H9 (cell line): ENCODE measurements at regions not wholly inside any gene's neighbourhood (a gene's known extent, or its start where the extent isn't known, plus 50 kb on each side); places are given as distances from the start of the nearest gene placed in this dataset.

ENCODE experiments used
- DNase-seq: peaks from one replicate; pipeline ENCODE4 v3.0.0-alpha.2; 2017
- H2AFZ ChIP-seq: one replicate; pipeline ENCODE4 v1.6.1; 2013; ENCODE audit warnings: mild to moderate bottlenecking, low read length, control low read depth, moderate library complexity
- H2AK5ac ChIP-seq: 2 replicates; pipeline ENCODE4 v1.6.1; 2013; ENCODE audit warnings: low read length, control low read depth, mixed read lengths; ENCODE audit not compliant: insufficient read length
- H2BK120ac ChIP-seq: one replicate; pipeline ENCODE4 v1.6.1; 2013; ENCODE audit warnings: low read depth, mild to moderate bottlenecking, low read length, control low read depth, inconsistent platforms; ENCODE audit not compliant: poor library complexity, severe bottlenecking
- H2BK12ac ChIP-seq: 2 replicates; pipeline ENCODE4 v1.6.1; 2013; ENCODE audit warnings: low read length, control low read depth, mixed read lengths, low read depth; ENCODE audit not compliant: insufficient read length
- H2BK15ac ChIP-seq: 2 replicates; pipeline ENCODE4 v1.6.1; 2013; ENCODE audit warnings: low read depth, low read length, control low read depth
- H2BK20ac ChIP-seq: one replicate; pipeline ENCODE4 v1.6.1; 2013; ENCODE audit warnings: low read depth, mild to moderate bottlenecking, low read length, control low read depth, inconsistent platforms; ENCODE audit not compliant: poor library complexity, severe bottlenecking
- H2BK5ac ChIP-seq: 2 replicates; pipeline ENCODE4 v1.6.1; 2013; ENCODE audit warnings: low read length, control low read depth, mixed read lengths; ENCODE audit not compliant: insufficient read length
- H3K14ac ChIP-seq: 2 replicates; pipeline ENCODE4 v1.6.1; 2013; ENCODE audit warnings: low read length, control low read depth; ENCODE audit not compliant: insufficient read depth
- H3K18ac ChIP-seq: 2 replicates; pipeline ENCODE4 v1.6.1; 2013; ENCODE audit warnings: low read depth, mild to moderate bottlenecking, mixed read lengths, low read length, control low read depth; ENCODE audit not compliant: insufficient read length
- H3K23ac ChIP-seq: 2 replicates; pipeline ENCODE4 v1.6.1; 2013; ENCODE audit warnings: low read length, control low read depth, mixed read lengths, low read depth; ENCODE audit not compliant: insufficient read length
- H3K23me2 ChIP-seq: 2 replicates; pipeline ENCODE4 v1.6.1; 2013; ENCODE audit warnings: low read depth, mild to moderate bottlenecking, mixed read lengths, low read length, control low read depth; ENCODE audit not compliant: insufficient read length, poor library complexity, severe bottlenecking
- H3K27ac ChIP-seq: 2 replicates; pipeline ENCODE4 v1.5.1; 2013; ENCODE audit warnings: low read length, control low read depth, mixed read lengths, low read depth; ENCODE audit not compliant: insufficient read length
- H3K27me3 ChIP-seq: 2 replicates; pipeline ENCODE4 v1.6.1; 2013; ENCODE audit warnings: low read length, control low read depth, inconsistent platforms; ENCODE audit not compliant: insufficient read depth
- H3K4ac ChIP-seq: 2 replicates; pipeline ENCODE4 v1.6.1; 2013; ENCODE audit warnings: low read depth, mild to moderate bottlenecking, control low read depth, inconsistent platforms, low read length, moderate library complexity
- H3K4me1 ChIP-seq: 2 replicates; pipeline ENCODE4 v1.6.1; 2013; ENCODE audit warnings: low read length, control low read depth, inconsistent platforms; ENCODE audit not compliant: insufficient read depth
- H3K4me2 ChIP-seq: 2 replicates; pipeline ENCODE4 v1.6.1; 2013; ENCODE audit warnings: low read length, control low read depth, mixed read lengths; ENCODE audit not compliant: insufficient read length, insufficient read depth
- H3K56ac ChIP-seq: 2 replicates; pipeline ENCODE4 v1.6.1; 2013; ENCODE audit warnings: low read depth, mild to moderate bottlenecking, mixed read lengths, low read length, control low read depth; ENCODE audit not compliant: insufficient read length
- H3K79me1 ChIP-seq: 2 replicates; pipeline ENCODE4 v1.6.1; 2013; ENCODE audit warnings: low read depth, mild to moderate bottlenecking, moderate library complexity, low read length, control low read depth, inconsistent platforms; ENCODE audit not compliant: insufficient read depth, poor library complexity, severe bottlenecking
- H3K79me2 ChIP-seq: 2 replicates; pipeline ENCODE4 v1.6.1; 2013; ENCODE audit warnings: low read length, control low read depth, inconsistent platforms; ENCODE audit not compliant: insufficient read depth
- H3K9ac ChIP-seq: 2 replicates; pipeline ENCODE4 v1.6.1; 2013; ENCODE audit warnings: low read length, control low read depth, mixed read lengths; ENCODE audit not compliant: insufficient read length; ENCODE audit errors: extremely low read depth
- H3K9me3 ChIP-seq: one replicate; pipeline ENCODE4 v1.6.1; 2013; ENCODE audit warnings: low read depth, low read length, inconsistent platforms; ENCODE audit not compliant: control insufficient read depth
- H3T11ph ChIP-seq: one replicate; pipeline ENCODE4 v1.6.1; 2013; ENCODE audit warnings: mild to moderate bottlenecking, low read length, control low read depth, inconsistent platforms
- H4K20me1 ChIP-seq: one replicate; pipeline ENCODE4 v1.6.1; 2013; ENCODE audit not compliant: control insufficient read depth, insufficient read length, insufficient read depth
- H4K5ac ChIP-seq: 2 replicates; pipeline ENCODE4 v1.6.1; 2013; ENCODE audit warnings: low read depth, mild to moderate bottlenecking, mixed read lengths, low read length, control low read depth; ENCODE audit not compliant: insufficient read length
- H4K8ac ChIP-seq: replicated peaks from 2 replicates; pipeline ENCODE4 v1.6.1; 2013; ENCODE audit warnings: low read length, control low read depth, mixed read lengths, low read depth; ENCODE audit not compliant: insufficient read length
- H4K91ac ChIP-seq: 2 replicates; pipeline ENCODE4 v1.6.1; 2013; ENCODE audit warnings: low read depth, mild to moderate bottlenecking, moderate library complexity, mixed read lengths, low read length, control low read depth; ENCODE audit not compliant: insufficient read length
- H3K27ac Mint-ChIP-seq, 3 experiments: 2 replicates in 2 of 3; 3 replicates in 1 of 3; pipeline ENCODE4 v1.8.0; 2020 to 2021; ENCODE audit warnings: mixed read lengths in 3 of 3, mild to moderate bottlenecking in 1 of 3, moderate library complexity in 1 of 3
- H3K27me3 Mint-ChIP-seq: 2 replicates; pipeline ENCODE4 v1.8.0; 2021; ENCODE audit warnings: low read depth, mild to moderate bottlenecking, moderate library complexity, mixed read lengths
- H3K36me3 Mint-ChIP-seq, 3 experiments: 2 replicates in 2 of 3; 3 replicates in 1 of 3; pipeline ENCODE4 v1.8.0; 2020 to 2021; ENCODE audit warnings: low read depth in 3 of 3, mixed read lengths in 3 of 3; ENCODE audit not compliant: insufficient read depth in 1 of 3
- H3K4me1 Mint-ChIP-seq, 2 experiments: 2 replicates each; pipeline ENCODE4 v1.8.0; 2020; ENCODE audit warnings: mixed read lengths in 2 of 2
- H3K4me3 Mint-ChIP-seq, 2 experiments: 2 replicates in 1 of 2; 3 replicates in 1 of 2; pipeline ENCODE4 v1.8.0; 2020 to 2021; ENCODE audit warnings: mild to moderate bottlenecking in 2 of 2, mixed read lengths in 2 of 2, moderate library complexity in 1 of 2
- H3K9me3 Mint-ChIP-seq, 2 experiments: 2 replicates in 1 of 2; 3 replicates in 1 of 2; pipeline ENCODE4 v1.8.0; 2020; ENCODE audit warnings: mild to moderate bottlenecking in 2 of 2, mixed read lengths in 2 of 2, moderate library complexity in 1 of 2
- WGBS: extraction: QIAGEN DNeasy Blood & Tissue Kit; methylation state at CpG from one replicate; pipeline ENCODE4 v1.1.7; 2013; ENCODE audit warnings: missing lambda C conversion rate, low lambda C conversion rate, mixed read lengths; ENCODE audit not compliant: insufficient read length; ENCODE audit errors: extremely low coverage; 5-methylcytosine and 5-hydroxymethylcytosine counted together
- TF ChIP-seq, protein P1 (sequence below): fragments of 200-600 bp; sonication (generic); conservative IDR thresholded peaks from 3 replicates; pipeline ENCODE4 v1.8.0; 2021; ENCODE audit warnings: antibody characterized with exemption, mild to moderate bottlenecking

DNA sequence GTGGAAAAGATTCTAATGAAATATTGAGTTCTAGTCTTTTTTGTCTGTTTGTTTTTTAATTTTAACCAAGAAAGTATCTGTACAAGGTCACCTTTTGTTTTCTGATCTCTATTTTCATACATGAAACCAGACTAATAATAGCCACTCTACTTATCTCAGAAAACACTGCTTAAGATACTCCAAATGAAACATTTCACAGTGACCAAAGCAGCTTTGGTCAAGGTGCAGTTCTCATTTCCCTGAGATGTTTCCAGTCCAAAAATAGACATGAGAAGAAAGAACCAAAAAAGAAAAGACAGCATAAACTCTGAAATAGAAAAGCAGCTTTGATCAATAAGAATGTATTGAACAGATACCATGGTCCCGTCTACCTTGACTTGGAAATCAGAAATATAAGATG, 782.8 kb downstream of the RAB28 start:
- Histone ChIP-seq H3K23ac (no peak overlapping the region), H3K4ac (no peak overlapping the region), H2AK5ac (no peak overlapping the region), H3K79me1 (no peaks in the 10 kb centered on the region), H3K79me2 (no peaks in the 10 kb centered on the region), H4K20me1 (no peaks in the 10 kb centered on the region), H2BK20ac (no peak overlapping the region), H3K4me2 (no peak overlapping the region), H4K8ac (no peak overlapping the region), H3K18ac (no peak overlapping the region), H3K23me2 (no peaks in the 10 kb centered on the region), H3K27me3 (no peaks in the 10 kb centered on the region), H3K27ac (no peak overlapping the region), H2BK120ac (no peak overlapping the region), H2BK12ac (no peak overlapping the region), H3T11ph (no peak overlapping the region), H3K14ac (no peak overlapping the region), H2AFZ (no peak overlapping the region), H4K5ac (no peak overlapping the region), H4K91ac (no peak overlapping the region), H3K9me3 (no peaks in the 10 kb centered on the region), H3K9ac (no peak overlapping the region), H2BK15ac (no peak overlapping the region), H3K4me1 (no peaks in the 10 kb centered on the region), H2BK5ac (no peak overlapping the region), H3K56ac (no peak overlapping the region)
- H3K27me3 Mint-ChIP-seq, result no peaks in the 10 kb centered on the region
- H3K9me3 Mint-ChIP-seq, result no peaks in the 10 kb centered on the region
- no CpG with 5 or more reads among the region's 1 CpG for WGBS
- H3K4me1 Mint-ChIP-seq, result no peaks in the 10 kb centered on the region
- TF ChIP-seq, protein P1, sequence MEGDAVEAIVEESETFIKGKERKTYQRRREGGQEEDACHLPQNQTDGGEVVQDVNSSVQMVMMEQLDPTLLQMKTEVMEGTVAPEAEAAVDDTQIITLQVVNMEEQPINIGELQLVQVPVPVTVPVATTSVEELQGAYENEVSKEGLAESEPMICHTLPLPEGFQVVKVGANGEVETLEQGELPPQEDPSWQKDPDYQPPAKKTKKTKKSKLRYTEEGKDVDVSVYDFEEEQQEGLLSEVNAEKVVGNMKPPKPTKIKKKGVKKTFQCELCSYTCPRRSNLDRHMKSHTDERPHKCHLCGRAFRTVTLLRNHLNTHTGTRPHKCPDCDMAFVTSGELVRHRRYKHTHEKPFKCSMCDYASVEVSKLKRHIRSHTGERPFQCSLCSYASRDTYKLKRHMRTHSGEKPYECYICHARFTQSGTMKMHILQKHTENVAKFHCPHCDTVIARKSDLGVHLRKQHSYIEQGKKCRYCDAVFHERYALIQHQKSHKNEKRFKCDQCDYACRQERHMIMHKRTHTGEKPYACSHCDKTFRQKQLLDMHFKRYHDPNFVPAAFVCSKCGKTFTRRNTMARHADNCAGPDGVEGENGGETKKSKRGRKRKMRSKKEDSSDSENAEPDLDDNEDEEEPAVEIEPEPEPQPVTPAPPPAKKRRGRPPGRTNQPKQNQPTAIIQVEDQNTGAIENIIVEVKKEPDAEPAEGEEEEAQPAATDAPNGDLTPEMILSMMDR, result no peak
- H3K4me3 Mint-ChIP-seq, result no peak overlapping the region
- DNase-seq, result no peak
- H3K27ac Mint-ChIP-seq, result no peak overlapping the region
- no peaks in the 10 kb centered on the region for H3K36me3 Mint-ChIP-seq
